HCT116 (cell line): ENCODE measurements at regions not wholly inside any gene's neighbourhood (a gene's known extent, or its start where the extent isn't known, plus 50 kb on each side); places are given as distances from the start of the nearest gene placed in this dataset.

Experiments
- ATAC-seq: fragments of 200-7000 bp; cut with Tn5 transposase; 2 replicates; pipeline ENCODE4 v1.9.1; 2020; ENCODE audit warnings: mild to moderate bottlenecking, moderate library complexity
- BruUV-seq: library from RNA; stranded (reverse); fragments of 400-500 nt; replicated peaks from 2 replicates; lab custom pipeline; 2021; lab: Mats Ljungman, UMichigan
- CTCF ChIA-PET: fragments of 300-600 bp; sonication (Branson Sonifier 250); formaldehyde crosslinking; loops from one replicate; lab custom pipeline; 2021; ENCODE audit warnings: antibody characterized with exemption; lab: Charles Lee
- POLR2A ChIA-PET: fragments of 300-600, 350-600 bp; sonication (Branson Sonifier 250); formaldehyde crosslinking; loops from one replicate; lab custom pipeline; 2021; ENCODE audit warnings: antibody characterized with exemption; lab: Charles Lee
- RAD21 ChIA-PET, 2 experiments: fragments of 300-600 bp; sonication (Branson Sonifier 250); formaldehyde crosslinking; loops; one replicate each; lab custom pipeline; 2023; ENCODE audit warnings: low total read pairs in 2 of 2; ENCODE audit not compliant: uncharacterized antibody in 2 of 2, unreplicated experiment in 2 of 2, low non-redundant PET in 1 of 2; lab: Charles Lee
- DNase-seq: peaks from one replicate; pipeline ENCODE4 v3.0.0-alpha.2; 2010; ENCODE audit warnings: low read depth, low spot score
- H2AFZ ChIP-seq: fragments of 200-600 bp; shearing (Covaris generic), sonication (generic); 2 replicates; pipeline ENCODE4 v1.6.1; 2017; ENCODE audit warnings: low read depth, mixed run types, mixed read lengths, antibody characterized with exemption, low read length; ENCODE audit not compliant: poor library complexity, severe bottlenecking
- H3K27ac ChIP-seq: 2 replicates; pipeline ENCODE4 v1.5.1; 2012; ENCODE audit warnings: low read depth, low read length
- H3K27me3 ChIP-seq: fragments of 200-600 bp; sonication (generic); 2 replicates; pipeline ENCODE4 v1.6.1; 2016; ENCODE audit warnings: mixed run types, low read length, mixed read lengths; ENCODE audit not compliant: insufficient read depth
- H3K36me3 ChIP-seq, 2 experiments: fragments of 200-500 bp in 1 of 2; fragments of 200-600 bp in 1 of 2; sonication (Bioruptor generic) in 1 of 2; sonication (generic) in 1 of 2; 2 replicates each; pipeline versions ENCODE4 v1.5.1 to v1.6.1; 2014 to 2016; ENCODE audit warnings: low read length in 2 of 2, inconsistent platforms in 1 of 2, mixed read lengths in 1 of 2, mixed run types in 1 of 2; ENCODE audit not compliant: insufficient read depth in 2 of 2, control insufficient read depth in 1 of 2
- H3K4me1 ChIP-seq, 2 experiments: fragments of 200-600 bp in 1 of 2; sonication (generic) in 1 of 2; 2 replicates each; pipeline versions ENCODE4 v1.5.1 to v1.6.1; 2012 to 2017; ENCODE audit warnings: low read length in 2 of 2, inconsistent platforms in 1 of 2, mild to moderate bottlenecking in 1 of 2, mixed read lengths in 1 of 2, mixed run types in 1 of 2, moderate library complexity in 1 of 2; ENCODE audit not compliant: insufficient read depth in 2 of 2, control insufficient read depth in 1 of 2
- H3K4me2 ChIP-seq: fragments of 200-600 bp; sonication (generic); 2 replicates; pipeline ENCODE4 v1.6.1; 2017; ENCODE audit warnings: mixed run types, low read length, mixed read lengths
- H3K4me3 ChIP-seq, 2 experiments: fragments of 200-600 bp in 1 of 2; sonication (generic) in 1 of 2; replicated peaks in 1 of 2; 2 replicates each; pipeline ENCODE4 v1.5.1; 2011 to 2016; ENCODE audit warnings: low read length in 2 of 2, control low read depth in 1 of 2, low read depth in 1 of 2, mild to moderate bottlenecking in 1 of 2, mixed read lengths in 1 of 2, mixed run types in 1 of 2
- H3K79me2 ChIP-seq: fragments of 200-600 bp; sonication (generic); 2 replicates; pipeline ENCODE4 v1.6.1; 2017; ENCODE audit warnings: mild to moderate bottlenecking, mixed run types, low read length, moderate library complexity, mixed read lengths; ENCODE audit not compliant: insufficient read depth
- H3K9ac ChIP-seq: fragments of 200-600 bp; sonication (generic); 2 replicates; pipeline ENCODE4 v1.6.1; 2016; ENCODE audit warnings: low read length, mixed read lengths
- H3K9me2 ChIP-seq: fragments of 200-600 bp; sonication (generic), shearing (Covaris generic); 2 replicates; pipeline ENCODE4 v1.6.1; 2017; ENCODE audit warnings: mixed run types, mild to moderate bottlenecking, moderate library complexity; ENCODE audit not compliant: insufficient read depth
- H3K9me3 ChIP-seq, 2 experiments: fragments of 200-500 bp in 1 of 2; fragments of 200-600 bp in 1 of 2; sonication (Bioruptor generic) in 1 of 2; sonication (generic) in 1 of 2; 2 replicates each; pipeline ENCODE4 v1.6.1; 2014 to 2017; ENCODE audit warnings: low read length in 2 of 2, mixed read lengths in 2 of 2, inconsistent platforms in 1 of 2, low read depth in 1 of 2, mild to moderate bottlenecking in 1 of 2, mixed run types in 1 of 2, moderate library complexity in 1 of 2; ENCODE audit not compliant: control insufficient read depth in 1 of 2, insufficient read depth in 1 of 2
- H4K20me1 ChIP-seq: fragments of 200-600 bp; sonication (generic), shearing (Covaris generic); 2 replicates; pipeline ENCODE4 v1.6.1; 2017; ENCODE audit warnings: mixed run types, mild to moderate bottlenecking, moderate library complexity; ENCODE audit not compliant: insufficient read depth
- CTCF ChIP-seq, 3 experiments: fragments of 200-600 bp in 1 of 3; sonication (generic) in 1 of 3; IDR thresholded peaks in 2 of 3; conservative IDR thresholded peaks in 1 of 3; 2 replicates each; pipeline ENCODE4 v1.5.1; 2012 to 2017; ENCODE audit warnings: low read depth in 2 of 3, low read length in 2 of 3, antibody characterized with exemption in 1 of 3, borderline replicate concordance in 1 of 3, control low read depth in 1 of 3, mild to moderate bottlenecking in 1 of 3, mixed read lengths in 1 of 3, mixed run types in 1 of 3, moderate library complexity in 1 of 3; ENCODE audit not compliant: insufficient read depth in 1 of 3
- EGR1 ChIP-seq: IDR thresholded peaks from 2 replicates; pipeline ENCODE4 v1.6.1; 2012; ENCODE audit warnings: low read depth
- ELF1 ChIP-seq: IDR thresholded peaks from 2 replicates; pipeline ENCODE4 v1.6.1; 2012; ENCODE audit warnings: low read depth, borderline replicate concordance
- POLR2AphosphoS5 ChIP-seq: IDR thresholded peaks from 2 replicates; pipeline ENCODE4 v1.6.1; 2011; ENCODE audit warnings: mild to moderate bottlenecking, low read depth, low read length, moderate library complexity
- RAD21 ChIP-seq: IDR thresholded peaks from 2 replicates; pipeline ENCODE4 v1.6.1; 2012; ENCODE audit warnings: low read depth, mild to moderate bottlenecking
- SIN3A ChIP-seq: IDR thresholded peaks from 2 replicates; pipeline ENCODE4 v1.6.1; 2012; ENCODE audit warnings: low read depth
- TCF7L2 ChIP-seq: IDR thresholded peaks from 2 replicates; pipeline ENCODE4 v1.7.0; 2011; ENCODE audit warnings: borderline replicate concordance, inconsistent platforms; ENCODE audit not compliant: insufficient read depth, insufficient read length; ENCODE audit errors: extremely low read depth
- YY1 ChIP-seq: IDR thresholded peaks from 2 replicates; pipeline ENCODE4 v1.6.1; 2011; ENCODE audit warnings: low read length, low read depth, moderate library complexity, mild to moderate bottlenecking; ENCODE audit not compliant: insufficient replicate concordance; ENCODE audit errors: extremely low read depth
- ZBTB33 ChIP-seq: IDR thresholded peaks from 2 replicates; pipeline ENCODE4 v1.6.1; 2011; ENCODE audit warnings: mild to moderate bottlenecking, low read length, moderate library complexity; ENCODE audit not compliant: insufficient replicate concordance; ENCODE audit errors: extremely low read depth
- intact Hi-C: fragments of 100-400 bp; cut with micrococcal nuclease; formaldehyde crosslinking; loops from 2 replicates; pipeline ENCODE4 v1.10.0; 2022

- CTCF ChIA-PET = no interaction called here
- Histone ChIP-seq H3K9ac (no peak overlapping the region), H3K27me3 (no peaks in the 10 kb centered on the region), H3K4me2 (no peak overlapping the region), H3K4me1 (no peaks in the 10 kb centered on the region), H3K27ac (no peak overlapping the region), H3K9me3 (peaks cover 14 to 23% of the 10 kb centered on the region in 2 experiments; a peak in 3 of 4 replicates), H3K79me2 (no peaks in the 10 kb centered on the region), H4K20me1 (no peaks in the 10 kb centered on the region), H3K9me2 (no peaks in the 10 kb centered on the region), H2AFZ (no peak overlapping the region), H3K4me3 (no peak overlapping the region), H3K36me3 (no peaks in the 10 kb centered on the region)
- TF ChIP-seq TCF7L2 (no peak), YY1 (no peak), SIN3A (no peak), RAD21 (no peak), ZBTB33 (no peak), POLR2AphosphoS5 (no peak), ELF1 (no peak), EGR1 (no peak), CTCF (IDR thresholded peaks at IDR 0.05 in 2 of 3, conservative IDR thresholded peaks at IDR 0.05 in 1 of 3; ENCODE audit: borderline replicate concordance in 1 of 3, insufficient read depth in 1 of 3, low read depth in 2 of 3, low read length in 2 of 3) (no peak)
- DNase-seq (no peak), ATAC-seq (no peak)
- intact Hi-C loops = no loop called here
- no TSS peak for BruUV-seq
- RAD21 ChIA-PET = no interaction called here
- POLR2A ChIA-PET = no interaction called here
Measured at GRCh38 chr21:28227881-28228635, 764.6 kb downstream of the LTN1 start.
